ENCODE measurements at regions not wholly inside any gene's neighbourhood (a gene's known extent, or its start where the extent isn't known, plus 50 kb on each side); places are given as distances from the start of the nearest gene placed in this dataset.

GRCh38 chr16:73268366-73268993, 220.6 kb upstream of the ZFHX3 start:
- TF ChIP-seq CTCF (IDR thresholded peaks at IDR 0.05; ENCODE audit: poor library complexity) (no peak), EZH2phosphoT487 (IDR thresholded peaks at IDR 0.05; ENCODE audit: low read depth, severe bottlenecking, unreplicated experiment) (no peak)
